Gastrocnemius medialis (tissue), 4 donors: ENCODE measurements at regions not wholly inside any gene's neighbourhood (a gene's known extent, or its start where the extent isn't known, plus 50 kb on each side); places are given as distances from the start of the nearest gene placed in this dataset.

Experiments
- ATAC-seq, 2 donors: fragments of 150-250 bp; one replicate each; pipeline ENCODE4 v1.9.1; 2016
- DNase-seq, 2 donors: peaks; one replicate each; pipeline ENCODE4 v3.0.0-alpha.2; 2019
- H3K27ac ChIP-seq, 4 donors: fragments of 200-600 bp; sonication (generic); 1 replicate in 1 of 4; 2 replicates in 3 of 4; pipeline ENCODE4 v1.5.1; 2016 to 2018; ENCODE audit warnings: mild to moderate bottlenecking in 2 of 4, moderate library complexity in 1 of 4
- H3K27me3 ChIP-seq, 3 donors: fragments of 200-600 bp; sonication (generic) in 2 of 3; 1 replicate in 1 of 3; 2 replicates in 2 of 3; pipeline versions ENCODE4 v1.5.1 to v1.6.0; 2016 to 2019; ENCODE audit warnings: mild to moderate bottlenecking in 1 of 3, moderate library complexity in 1 of 3
- H3K36me3 ChIP-seq, 2 donors: fragments of 200-600 bp; sonication (generic) in 1 of 2; one replicate each; pipeline ENCODE4 v1.5.1; 2017 to 2018
- H3K4me1 ChIP-seq, 2 donors: fragments of 200-600 bp; sonication (generic) in 1 of 2; one replicate each; pipeline ENCODE4 v1.5.1; 2016 to 2017; ENCODE audit warnings: mild to moderate bottlenecking in 2 of 2
- H3K4me3 ChIP-seq, 4 donors: fragments of 200-600 bp; sonication (generic) in 3 of 4; 1 replicate in 1 of 4; 2 replicates in 3 of 4; pipeline ENCODE4 v1.5.1; 2016 to 2019; ENCODE audit warnings: mild to moderate bottlenecking in 2 of 4
- H3K9me3 ChIP-seq, 3 donors: fragments of 200-600 bp; sonication (generic) in 2 of 3; 1 replicate in 1 of 3; 2 replicates in 2 of 3; pipeline ENCODE4 v1.5.1; 2016 to 2019
- CTCF ChIP-seq, 5 experiments: fragments of 450-650 bp in 3 of 5; fragments of 200-600 bp in 2 of 5; sonication (generic) in 2 of 5; IDR thresholded peaks in 4 of 5; conservative IDR thresholded peaks in 1 of 5; 1 replicate in 4 of 5; 2 replicates in 1 of 5; pipeline ENCODE4 v1.5.1; 2016 to 2019; ENCODE audit warnings: antibody characterized with exemption in 5 of 5, mild to moderate bottlenecking in 3 of 5, moderate library complexity in 3 of 5
- POLR2A ChIP-seq, 2 donors: fragments of 450-650 bp; IDR thresholded peaks; one replicate each; pipeline ENCODE4 v1.6.1; 2017; ENCODE audit warnings: antibody characterized with exemption in 2 of 2, mild to moderate bottlenecking in 2 of 2, moderate library complexity in 2 of 2
- in situ Hi-C, 4 donors: fragments of 200-750 bp; cut with MboI; loops; one replicate each; pipeline versions ENCODE4 v1.15.0 to v1.8.0; 2017; ENCODE audit warnings: low sequenced_read_pairs in 4 of 4
- intact Hi-C: fragments of 100-400 bp; cut with DNase I; formaldehyde crosslinking; loops from one replicate; pipeline ENCODE4 v1.15.1; 2023; ENCODE audit warnings: low total_unique reads

DNA sequence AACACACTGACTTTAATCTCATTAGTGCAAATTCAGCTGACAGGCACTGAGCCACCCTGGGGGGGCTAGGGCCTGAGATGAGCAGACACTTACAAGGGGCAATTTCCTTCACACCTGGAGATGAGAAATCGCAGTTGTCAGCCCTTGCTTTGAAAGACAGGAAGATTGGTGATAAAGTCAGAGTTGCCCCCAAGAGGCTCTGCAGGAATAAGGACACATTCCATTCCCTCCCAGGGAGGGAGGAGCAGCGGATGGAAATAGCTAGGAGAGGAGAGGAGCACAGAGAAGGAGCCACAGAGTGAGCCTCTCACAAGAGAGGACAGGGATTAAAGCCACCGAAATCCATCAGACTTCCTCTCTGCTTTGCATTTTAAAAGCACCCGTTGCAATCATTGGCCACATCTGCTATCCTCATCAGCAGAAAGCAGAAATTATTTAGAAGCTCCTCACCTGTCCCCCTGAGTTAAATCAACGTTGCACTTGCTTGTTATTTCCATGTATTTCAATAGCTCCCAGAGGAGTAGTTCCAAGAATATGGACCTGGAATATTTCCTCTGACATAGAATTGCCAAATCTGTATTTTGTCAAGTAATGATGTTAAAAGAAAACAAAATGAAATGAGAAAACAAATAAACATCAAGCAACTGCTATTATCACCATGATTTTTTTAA, 213.7 kb downstream of the BARX2 start:
- intact Hi-C loops (no loop called here), in situ Hi-C loops (no loop called here)
- H3K27ac ChIP-seq: no peak overlapping the region
- H3K27me3 ChIP-seq: no peaks in the 10 kb centered on the region
- H3K36me3 ChIP-seq: no peaks in the 10 kb centered on the region
- no peak overlapping the region for H3K4me3 ChIP-seq
- no peak for ATAC-seq
- TF ChIP-seq CTCF (IDR thresholded peaks at IDR 0.05 in 4 of 5, conservative IDR thresholded peaks at IDR 0.05 in 1 of 5) (no peak), POLR2A (IDR thresholded peaks at IDR 0.05) (no peak)
- H3K4me1 ChIP-seq: no peaks in the 10 kb centered on the region
- H3K9me3 ChIP-seq: no peaks in the 10 kb centered on the region
- DNase-seq: no peak

GRCh38 chr11:129590030-129590752, 214.5 kb downstream of the BARX2 start:
- H3K4me1 ChIP-seq: no peaks in the 10 kb centered on the region
- TF ChIP-seq POLR2A (IDR thresholded peaks at IDR 0.05) (no peak), CTCF (IDR thresholded peaks at IDR 0.05 in 4 of 5, conservative IDR thresholded peaks at IDR 0.05 in 1 of 5) (no peak)
- no peak for DNase-seq
- no peaks in the 10 kb centered on the region for H3K27me3 ChIP-seq
- no peak for ATAC-seq
- H3K36me3 ChIP-seq: no peaks in the 10 kb centered on the region
- no peaks in the 10 kb centered on the region for H3K9me3 ChIP-seq
- no peak overlapping the region for H3K27ac ChIP-seq
- intact Hi-C loops: loop anchor here (2.0 kb wide), 1 partner anchor 99 kb away; no protein-coding TSS in a partner anchor
- no peak overlapping the region for H3K4me3 ChIP-seq
- in situ Hi-C loops: no loop called here

GRCh38 chr11:129590753-129591475, 215.3 kb downstream of the BARX2 start:
- no peak for TF ChIP-seq CTCF (IDR thresholded peaks at IDR 0.05 in 4 of 5, conservative IDR thresholded peaks at IDR 0.05 in 1 of 5)
- no peak for TF ChIP-seq POLR2A (IDR thresholded peaks at IDR 0.05)
- Histone ChIP-seq H3K27me3 (no peaks in the 10 kb centered on the region), H3K27ac (no peak overlapping the region), H3K4me3 (no peak overlapping the region), H3K4me1 (no peaks in the 10 kb centered on the region), H3K36me3 (no peaks in the 10 kb centered on the region), H3K9me3 (no peaks in the 10 kb centered on the region)
- intact Hi-C loops: loop anchor here (2.0 kb wide), 1 partner anchor 98 kb away; no protein-coding TSS in a partner anchor
- in situ Hi-C loops: no loop called here
- DNase-seq (no peak), ATAC-seq (no peak)

DNA sequence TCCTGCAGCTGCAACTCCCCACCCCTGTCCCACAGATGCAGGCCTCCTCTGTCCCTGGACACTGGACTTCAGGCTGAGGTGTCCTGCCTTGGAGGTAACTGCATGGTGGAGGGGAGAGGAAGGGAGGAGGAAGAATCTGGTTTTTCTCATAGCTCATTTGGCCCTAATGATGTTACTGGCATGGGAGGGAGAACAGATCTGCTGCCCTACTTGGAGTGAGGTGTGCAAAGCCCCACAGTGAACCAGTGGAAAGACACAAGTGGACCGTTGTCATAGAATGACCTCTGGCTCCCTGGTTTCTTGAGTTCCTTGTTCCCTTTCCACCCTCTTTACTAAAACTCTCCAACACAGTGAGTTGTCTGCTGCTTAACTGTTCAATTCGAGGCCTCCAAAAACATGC, 215.9 kb downstream of the BARX2 start:
- no peaks in the 10 kb centered on the region for H3K9me3 ChIP-seq
- no peak overlapping the region for H3K4me3 ChIP-seq
- ATAC-seq: no peak
- H3K4me1 ChIP-seq: no peaks in the 10 kb centered on the region
- intact Hi-C loops: loop anchor here (2.0 kb wide), 1 partner anchor 97 kb away; no protein-coding TSS in a partner anchor
- H3K27ac ChIP-seq: no peak overlapping the region
- no peaks in the 10 kb centered on the region for H3K36me3 ChIP-seq
- DNase-seq: no peak
- in situ Hi-C loops: no loop called here
- TF ChIP-seq POLR2A (IDR thresholded peaks at IDR 0.05) (no peak), CTCF (IDR thresholded peaks at IDR 0.05 in 4 of 5, conservative IDR thresholded peaks at IDR 0.05 in 1 of 5) (no peak)
- no peaks in the 10 kb centered on the region for H3K27me3 ChIP-seq
